Right ventricle myocardium inferior (tissue), 1 donor: ENCODE measurements at regions not wholly inside any gene's neighbourhood (a gene's known extent, or its start where the extent isn't known, plus 50 kb on each side); places are given as distances from the start of the nearest gene placed in this dataset.

Experiments
- ATAC-seq: fragments of 200-7000 bp; cut with Tn5 transposase; one replicate; pipeline ENCODE4 v1.9.1; 2020; ENCODE audit warnings: mild to moderate bottlenecking, moderate library complexity
- DNase-seq: peaks from one replicate; pipeline ENCODE4 v3.0.0; 2021; ENCODE audit errors: missing footprints
- intact Hi-C: fragments of 100-400 bp; cut with DNase I; formaldehyde crosslinking; loops from one replicate; pipeline ENCODE4 v1.11.0; 2022
- donor health status: DM: no; HTN: yes; CAD: no; lungs with severe emphysema.

GRCh38 chr16:73356401-73357079 lies 308.6 kb upstream of the ZFHX3 start:
- DNase-seq (no peak), ATAC-seq (no peak)
- intact Hi-C loops, result no loop called here

- ATAC-seq (no peak), DNase-seq (no peak)
- intact Hi-C loops, result no loop called here
Observed at GRCh38 chr16:73355981-73356380, 308.1 kb upstream of the ZFHX3 start.

GRCh38 chr16:73354434-73354833 lies 306.5 kb upstream of the ZFHX3 start:
- intact Hi-C loops, result no loop called here
- no peak for DNase-seq
- ATAC-seq, result no peak

- intact Hi-C loops, result no loop called here
- no peak for DNase-seq
- ATAC-seq, result peak; percentile 37
Observed at GRCh38 chr16:73350707-73351452, 303.0 kb upstream of the ZFHX3 start.

GRCh38 chr16:73347500-73348375 lies 299.8 kb upstream of the ZFHX3 start:
- intact Hi-C loops, result no loop called here
- ATAC-seq (no peak), DNase-seq (no peak)

- DNase-seq (no peak), ATAC-seq (no peak)
- intact Hi-C loops, result no loop called here
Observed at GRCh38 chr16:73339821-73340220, 291.9 kb upstream of the ZFHX3 start.

- DNase-seq, result no peak
- ATAC-seq, result no peak
- intact Hi-C loops, result no loop called here
Observed at GRCh38 chr16:73337373-73338296, 289.7 kb upstream of the ZFHX3 start.

GRCh38 chr16:73329358-73330286 lies 281.7 kb upstream of the ZFHX3 start:
- no peak for DNase-seq
- intact Hi-C loops, result loop anchor here (10.0 kb wide), 1 partner anchor 255 kb away; no protein-coding TSS in a partner anchor
- no peak for ATAC-seq

- DNase-seq (no peak), ATAC-seq (no peak)
- intact Hi-C loops, result loop anchor here (10.0 kb wide), 1 partner anchor 258 kb away; no protein-coding TSS in a partner anchor
Observed at GRCh38 chr16:73326770-73327470, 279.0 kb upstream of the ZFHX3 start.

GRCh38 chr16:73326221-73326620 lies 278.3 kb upstream of the ZFHX3 start:
- no peak for ATAC-seq
- intact Hi-C loops, result loop anchor here (10.0 kb wide), 1 partner anchor 259 kb away; no protein-coding TSS in a partner anchor
- no peak for DNase-seq

GRCh38 chr16:73323880-73324279 lies 276.0 kb upstream of the ZFHX3 start:
- intact Hi-C loops, result loop anchor here (10.0 kb wide), 1 partner anchor 261 kb away; no protein-coding TSS in a partner anchor
- DNase-seq, result no peak
- ATAC-seq, result peak; percentile 39

GRCh38 chr16:73322856-73323255 lies 274.9 kb upstream of the ZFHX3 start:
- ATAC-seq, result no peak
- DNase-seq, result no peak
- intact Hi-C loops, result loop anchor here (10.0 kb wide), 1 partner anchor 262 kb away; no protein-coding TSS in a partner anchor

GRCh38 chr16:73321853-73322252 lies 273.9 kb upstream of the ZFHX3 start:
- DNase-seq, result no peak
- intact Hi-C loops, result loop anchor here (10.0 kb wide), 1 partner anchor 263 kb away; no protein-coding TSS in a partner anchor
- no peak for ATAC-seq

GRCh38 chr16:73319737-73320136 lies 271.8 kb upstream of the ZFHX3 start:
- intact Hi-C loops, result loop anchor here (10.0 kb wide), 1 partner anchor 265 kb away; no protein-coding TSS in a partner anchor
- DNase-seq (no peak), ATAC-seq (no peak)

GRCh38 chr16:73319261-73319660 lies 271.3 kb upstream of the ZFHX3 start:
- intact Hi-C loops, result no loop called here
- ATAC-seq (no peak), DNase-seq (no peak)

- ATAC-seq, result no peak
- intact Hi-C loops, result no loop called here
- DNase-seq, result no peak
Observed at GRCh38 chr16:73317321-73317857, 269.5 kb upstream of the ZFHX3 start.
